Esophagus squamous epithelium (tissue), 4 donors: ENCODE measurements at regions not wholly inside any gene's neighbourhood (a gene's known extent, or its start where the extent isn't known, plus 50 kb on each side); places are given as distances from the start of the nearest gene placed in this dataset.

ENCODE experiments used
- POLR2A ChIP-seq, 4 donors: fragments of 450-650 bp; IDR thresholded peaks; one replicate each; pipeline ENCODE4 v1.6.1; 2017; ENCODE audit warnings: antibody characterized with exemption in 4 of 4, mild to moderate bottlenecking in 4 of 4, moderate library complexity in 3 of 4
- TF ChIP-seq, protein P1 (sequence below), 6 experiments: fragments of 450-650 bp in 4 of 6; fragments of 200-600 bp in 2 of 6; sonication (generic) in 2 of 6; IDR thresholded peaks; one replicate each; pipeline ENCODE4 v1.5.1; 2016 to 2019; ENCODE audit warnings: antibody characterized with exemption in 6 of 6, mild to moderate bottlenecking in 4 of 6, moderate library complexity in 4 of 6

GRCh38 chr6:85300581-85300980 is 149.3 kb upstream of the NT5E start:
- TF ChIP-seq, protein P1, sequence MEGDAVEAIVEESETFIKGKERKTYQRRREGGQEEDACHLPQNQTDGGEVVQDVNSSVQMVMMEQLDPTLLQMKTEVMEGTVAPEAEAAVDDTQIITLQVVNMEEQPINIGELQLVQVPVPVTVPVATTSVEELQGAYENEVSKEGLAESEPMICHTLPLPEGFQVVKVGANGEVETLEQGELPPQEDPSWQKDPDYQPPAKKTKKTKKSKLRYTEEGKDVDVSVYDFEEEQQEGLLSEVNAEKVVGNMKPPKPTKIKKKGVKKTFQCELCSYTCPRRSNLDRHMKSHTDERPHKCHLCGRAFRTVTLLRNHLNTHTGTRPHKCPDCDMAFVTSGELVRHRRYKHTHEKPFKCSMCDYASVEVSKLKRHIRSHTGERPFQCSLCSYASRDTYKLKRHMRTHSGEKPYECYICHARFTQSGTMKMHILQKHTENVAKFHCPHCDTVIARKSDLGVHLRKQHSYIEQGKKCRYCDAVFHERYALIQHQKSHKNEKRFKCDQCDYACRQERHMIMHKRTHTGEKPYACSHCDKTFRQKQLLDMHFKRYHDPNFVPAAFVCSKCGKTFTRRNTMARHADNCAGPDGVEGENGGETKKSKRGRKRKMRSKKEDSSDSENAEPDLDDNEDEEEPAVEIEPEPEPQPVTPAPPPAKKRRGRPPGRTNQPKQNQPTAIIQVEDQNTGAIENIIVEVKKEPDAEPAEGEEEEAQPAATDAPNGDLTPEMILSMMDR (IDR thresholded peaks at IDR 0.05) = no peak
- no peak for TF ChIP-seq POLR2A (IDR thresholded peaks at IDR 0.05)
